ENCODE measurements at regions not wholly inside any gene's neighbourhood (a gene's known extent, or its start where the extent isn't known, plus 50 kb on each side); places are given as distances from the start of the nearest gene placed in this dataset.

DNA sequence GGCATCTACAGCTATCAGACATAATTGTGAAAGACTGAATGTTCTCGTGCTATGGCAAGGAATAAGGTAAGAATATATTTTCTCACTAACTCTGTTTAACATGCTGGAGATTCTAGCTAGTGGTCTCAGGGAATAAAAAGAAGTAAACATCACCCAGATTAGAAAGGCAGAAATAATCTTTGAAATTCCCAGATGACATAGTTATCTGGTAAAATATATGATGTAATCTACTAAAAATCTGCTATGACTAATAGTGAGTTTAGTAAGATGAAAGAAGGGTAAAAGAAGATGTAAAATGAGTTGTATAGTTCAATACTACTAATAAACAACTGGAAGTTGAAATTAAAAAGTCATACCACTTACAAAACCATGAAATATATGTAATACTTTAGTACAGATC, 134.2 kb downstream of the DSC3 start:
- TF ChIP-seq, protein P1, sequence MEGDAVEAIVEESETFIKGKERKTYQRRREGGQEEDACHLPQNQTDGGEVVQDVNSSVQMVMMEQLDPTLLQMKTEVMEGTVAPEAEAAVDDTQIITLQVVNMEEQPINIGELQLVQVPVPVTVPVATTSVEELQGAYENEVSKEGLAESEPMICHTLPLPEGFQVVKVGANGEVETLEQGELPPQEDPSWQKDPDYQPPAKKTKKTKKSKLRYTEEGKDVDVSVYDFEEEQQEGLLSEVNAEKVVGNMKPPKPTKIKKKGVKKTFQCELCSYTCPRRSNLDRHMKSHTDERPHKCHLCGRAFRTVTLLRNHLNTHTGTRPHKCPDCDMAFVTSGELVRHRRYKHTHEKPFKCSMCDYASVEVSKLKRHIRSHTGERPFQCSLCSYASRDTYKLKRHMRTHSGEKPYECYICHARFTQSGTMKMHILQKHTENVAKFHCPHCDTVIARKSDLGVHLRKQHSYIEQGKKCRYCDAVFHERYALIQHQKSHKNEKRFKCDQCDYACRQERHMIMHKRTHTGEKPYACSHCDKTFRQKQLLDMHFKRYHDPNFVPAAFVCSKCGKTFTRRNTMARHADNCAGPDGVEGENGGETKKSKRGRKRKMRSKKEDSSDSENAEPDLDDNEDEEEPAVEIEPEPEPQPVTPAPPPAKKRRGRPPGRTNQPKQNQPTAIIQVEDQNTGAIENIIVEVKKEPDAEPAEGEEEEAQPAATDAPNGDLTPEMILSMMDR (IDR thresholded peaks at IDR 0.05) = no peak
- TF ChIP-seq POLR2A (IDR thresholded peaks at IDR 0.05) (no peak), POLR2AphosphoS5 (IDR thresholded peaks at IDR 0.05) (no peak), EP300 (IDR thresholded peaks at IDR 0.05) (no peak)
